AG04449 (cell line): ENCODE measurements at regions not wholly inside any gene's neighbourhood (a gene's known extent, or its start where the extent isn't known, plus 50 kb on each side); places are given as distances from the start of the nearest gene placed in this dataset.

ENCODE experiments used
- CTCF ChIA-PET: fragments of 350-600 bp; formaldehyde crosslinking; extraction: SDS; loops from one replicate; lab custom pipeline; 2021; ENCODE audit warnings: antibody characterized with exemption; lab: Yijun Ruan, JAX
- POLR2A ChIA-PET: fragments of 400-600, 350-600 bp; formaldehyde crosslinking; extraction: SDS; loops from one replicate; lab custom pipeline; 2020; ENCODE audit warnings: antibody characterized with exemption, inconsistent platforms; lab: Yijun Ruan, JAX
- DNase-seq: peaks from one replicate; pipeline ENCODE4 v3.0.0-alpha.2; 2010; ENCODE audit warnings: low read depth, low spot score
- H3K4me3 ChIP-seq: 2 replicates; pipeline ENCODE4 v1.5.1; 2011; ENCODE audit warnings: low read depth, mild to moderate bottlenecking, control low read depth, low read length
- CTCF ChIP-seq: IDR thresholded peaks from one replicate; pipeline ENCODE4 v1.5.1; 2011; ENCODE audit warnings: mild to moderate bottlenecking, moderate library complexity, low read length, control low read depth, inconsistent platforms; ENCODE audit not compliant: insufficient read depth; ENCODE audit errors: missing control alignments

GRCh38 chr2:74042606-74043005 is 57.9 kb downstream of the TET3 start:
- H3K4me3 ChIP-seq = no peak overlapping the region
- ChIA-PET POLR2A (no interaction called here), CTCF (no interaction called here)
- DNase-seq = no peak
- TF ChIP-seq CTCF = no peak

- no peak for TF ChIP-seq CTCF
- no peak for DNase-seq
- no peak overlapping the region for H3K4me3 ChIP-seq
- ChIA-PET POLR2A (no interaction called here), CTCF (interaction anchor here (1.2 kb wide), 1 partner anchor 77 kb away, joined by 3 read pairs; no protein-coding TSS in a partner anchor)
These were observed 58.9 kb downstream of the TET3 start for GRCh38 chr2:74043345-74044329.

- ChIA-PET POLR2A (no interaction called here), CTCF (interaction anchor here (0.7 kb wide), 1 partner anchor 40 kb away, joined by 3 read pairs; no protein-coding TSS in a partner anchor)
- H3K4me3 ChIP-seq = no peak overlapping the region
- DNase-seq = no peak
- no peak for TF ChIP-seq CTCF
These were observed 60.3 kb downstream of the TET3 start for GRCh38 chr2:74044999-74045398.

- ChIA-PET CTCF (interaction anchor here (0.7 kb wide), 1 partner anchor 40 kb away, joined by 3 read pairs; no protein-coding TSS in a partner anchor), POLR2A (no interaction called here)
- no peak for TF ChIP-seq CTCF
- H3K4me3 ChIP-seq = no peak overlapping the region
- DNase-seq = no peak
These were observed 60.7 kb downstream of the TET3 start for GRCh38 chr2:74045454-74045853.

- POLR2A ChIA-PET = no interaction called here
- DNase-seq = no peak
- CTCF ChIA-PET = interaction anchor here (1.4 to 1.8 kb wide), 2 partner anchors 219 to 223 kb away, joined by 3 to 4 read pairs; no protein-coding TSS in a partner anchor
These were observed 61.7 kb downstream of the TET3 start for GRCh38 chr2:74046441-74046840.

More at GRCh38 chr2:74046441-74046840, 61.7 kb downstream of the TET3 start:
- H3K4me3 ChIP-seq = no peak overlapping the region
- TF ChIP-seq CTCF = no peak
